Activated B cell treated with CpG ODN at 0.5 μM for 24 hours (primary cell): ENCODE measurements at regions not wholly inside any gene's neighbourhood (a gene's known extent, or its start where the extent isn't known, plus 50 kb on each side); places are given as distances from the start of the nearest gene placed in this dataset.

Experiments
- ATAC-seq: fragments of 200-7000 bp; cut with Tn5 transposase; one replicate; pipeline ENCODE4 v1.10.0; 2021; ENCODE audit warnings: low read depth, mild to moderate bottlenecking, moderate library complexity
- CTCF ChIA-PET: fragments of 350-600 bp; sonication (Branson Sonifier 250); formaldehyde crosslinking; loops from one replicate; lab custom pipeline; 2021; ENCODE audit warnings: antibody characterized with exemption; lab: Charles Lee
- POLR2A ChIA-PET: fragments of 350-600 bp; sonication (Branson Sonifier 250); formaldehyde crosslinking; loops from one replicate; lab custom pipeline; 2021; ENCODE audit warnings: antibody characterized with exemption; lab: Charles Lee
- DNase-seq: peaks from one replicate; pipeline ENCODE4 v3.0.0; 2022
- H3K27ac Mint-ChIP-seq: one replicate; pipeline ENCODE4 v1.8.0; 2020; ENCODE audit warnings: mixed read lengths
- H3K27me3 Mint-ChIP-seq: one replicate; pipeline ENCODE4 v1.8.0; 2021; ENCODE audit warnings: mixed read lengths
- H3K36me3 Mint-ChIP-seq: one replicate; pipeline ENCODE4 v1.8.0; 2021; ENCODE audit warnings: low read depth, mixed read lengths
- H3K4me1 Mint-ChIP-seq: one replicate; pipeline ENCODE4 v1.8.0; 2021; ENCODE audit warnings: mixed read lengths
- H3K4me3 Mint-ChIP-seq: one replicate; pipeline ENCODE4 v1.8.0; 2020; ENCODE audit warnings: mild to moderate bottlenecking, mixed read lengths
- H3K9me3 Mint-ChIP-seq: one replicate; pipeline ENCODE4 v1.8.0; 2020; ENCODE audit warnings: mixed read lengths
- intact Hi-C: fragments of 100-400 bp; cut with micrococcal nuclease; formaldehyde crosslinking; loops from one replicate; pipeline ENCODE4 v1.15.1; 2024
- TF ChIP-seq, protein P1 (sequence below): fragments of 200-600 bp; IDR thresholded peaks from one replicate; pipeline ENCODE4 v1.8.0; 2022; ENCODE audit warnings: antibody characterized with exemption, mild to moderate bottlenecking

DNA sequence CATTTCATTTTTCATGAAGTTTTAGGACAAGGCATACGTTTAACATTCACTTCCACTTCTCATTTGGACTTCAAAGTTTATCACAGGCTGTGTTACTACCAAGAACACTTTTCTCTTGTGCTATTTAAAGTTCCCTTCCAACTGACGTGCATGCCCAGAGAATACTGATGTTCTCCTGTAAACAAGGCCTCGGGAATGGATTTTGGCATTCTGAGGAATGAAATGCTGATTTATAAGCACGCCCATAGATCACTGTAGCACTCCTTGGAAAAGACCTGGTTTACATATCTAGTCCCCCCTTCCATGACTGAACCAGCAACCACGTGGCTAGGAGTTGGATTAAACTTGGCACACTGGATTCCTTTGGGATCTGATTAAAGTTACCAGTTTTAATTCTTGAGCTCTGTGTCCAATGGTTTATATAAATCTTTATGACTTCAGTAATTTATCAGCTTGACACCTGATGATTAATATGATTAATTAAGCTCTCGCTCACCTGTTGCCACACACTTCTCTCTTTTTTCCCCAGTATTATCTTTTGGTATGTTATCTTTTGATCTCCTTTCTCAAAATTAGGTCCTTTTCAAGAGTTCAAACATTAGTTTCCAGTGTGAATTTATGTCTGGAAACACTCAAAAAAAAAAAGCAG is 122.4 kb upstream of the HAND2 start:
- Mint-ChIP-seq H3K4me1 (no peaks in the 10 kb centered on the region), H3K27ac (no peak overlapping the region), H3K36me3 (no peaks in the 10 kb centered on the region), H3K27me3 (no peaks in the 10 kb centered on the region), H3K4me3 (no peak overlapping the region), H3K9me3 (no peaks in the 10 kb centered on the region)
- no peak for ATAC-seq
- CTCF ChIA-PET, result no interaction called here
- intact Hi-C loops, result no loop called here
- TF ChIP-seq, protein P1, sequence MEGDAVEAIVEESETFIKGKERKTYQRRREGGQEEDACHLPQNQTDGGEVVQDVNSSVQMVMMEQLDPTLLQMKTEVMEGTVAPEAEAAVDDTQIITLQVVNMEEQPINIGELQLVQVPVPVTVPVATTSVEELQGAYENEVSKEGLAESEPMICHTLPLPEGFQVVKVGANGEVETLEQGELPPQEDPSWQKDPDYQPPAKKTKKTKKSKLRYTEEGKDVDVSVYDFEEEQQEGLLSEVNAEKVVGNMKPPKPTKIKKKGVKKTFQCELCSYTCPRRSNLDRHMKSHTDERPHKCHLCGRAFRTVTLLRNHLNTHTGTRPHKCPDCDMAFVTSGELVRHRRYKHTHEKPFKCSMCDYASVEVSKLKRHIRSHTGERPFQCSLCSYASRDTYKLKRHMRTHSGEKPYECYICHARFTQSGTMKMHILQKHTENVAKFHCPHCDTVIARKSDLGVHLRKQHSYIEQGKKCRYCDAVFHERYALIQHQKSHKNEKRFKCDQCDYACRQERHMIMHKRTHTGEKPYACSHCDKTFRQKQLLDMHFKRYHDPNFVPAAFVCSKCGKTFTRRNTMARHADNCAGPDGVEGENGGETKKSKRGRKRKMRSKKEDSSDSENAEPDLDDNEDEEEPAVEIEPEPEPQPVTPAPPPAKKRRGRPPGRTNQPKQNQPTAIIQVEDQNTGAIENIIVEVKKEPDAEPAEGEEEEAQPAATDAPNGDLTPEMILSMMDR, result no peak
- DNase-seq, result no peak
- POLR2A ChIA-PET, result no interaction called here

DNA sequence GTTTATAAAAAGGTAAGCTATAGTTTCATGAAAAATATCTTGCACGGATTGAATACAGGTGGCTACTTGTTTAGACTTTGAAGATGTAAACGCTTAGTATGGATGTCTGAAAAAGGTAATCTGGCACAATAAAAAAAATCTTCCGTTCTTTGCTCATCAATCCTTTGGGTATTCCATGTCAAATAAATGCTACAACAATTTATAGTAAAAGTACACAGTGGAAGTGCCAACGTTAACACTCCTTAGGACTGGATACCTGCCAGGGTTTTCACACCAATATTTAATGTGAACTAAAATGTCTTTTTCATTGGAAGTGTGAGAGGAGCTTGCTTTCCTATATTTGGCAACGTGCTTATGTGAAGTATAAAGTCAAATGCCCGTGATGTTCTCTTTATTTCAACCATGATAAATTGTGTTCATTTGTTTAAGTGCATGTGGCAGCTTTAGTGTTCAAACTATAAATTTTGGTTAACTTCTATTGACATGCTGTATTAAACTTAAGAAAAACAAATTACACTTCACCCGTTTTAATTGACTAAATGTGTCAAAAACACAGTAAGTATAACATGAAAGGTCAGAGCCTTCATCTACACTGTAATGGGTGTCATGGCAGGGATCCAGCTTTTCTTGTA is 121.7 kb upstream of the HAND2 start:
- intact Hi-C loops, result no loop called here
- ChIA-PET POLR2A (no interaction called here), CTCF (no interaction called here)
- ATAC-seq (no peak), DNase-seq (no peak)
- H3K4me3 Mint-ChIP-seq, result no peak overlapping the region
- no peak overlapping the region for H3K27ac Mint-ChIP-seq
- TF ChIP-seq, protein P1, result no peak
- no peaks in the 10 kb centered on the region for H3K9me3 Mint-ChIP-seq
- no peaks in the 10 kb centered on the region for H3K36me3 Mint-ChIP-seq
- no peaks in the 10 kb centered on the region for H3K4me1 Mint-ChIP-seq
- H3K27me3 Mint-ChIP-seq, result no peaks in the 10 kb centered on the region

DNA sequence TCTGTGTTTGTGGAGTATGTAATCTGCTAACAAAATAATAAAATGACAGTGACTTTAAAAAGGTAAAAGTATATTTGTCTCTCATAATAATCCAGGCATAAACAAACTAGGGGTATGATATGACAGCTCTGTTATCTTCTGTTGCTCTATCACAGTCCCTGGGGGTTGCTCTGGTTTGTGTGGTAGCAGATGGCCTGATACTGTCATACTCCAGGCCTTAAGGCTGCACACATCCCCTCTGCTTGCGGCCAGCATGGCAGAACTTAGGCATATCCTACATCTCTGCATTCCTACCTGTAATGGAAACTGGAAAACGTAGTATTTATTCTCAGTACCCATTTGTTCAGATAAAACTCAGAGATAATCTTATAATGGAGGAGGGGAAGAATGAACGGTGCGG is 117.9 kb upstream of the HAND2 start:
- TF ChIP-seq, protein P1, result no peak
- Mint-ChIP-seq H3K9me3 (no peaks in the 10 kb centered on the region), H3K27ac (no peak overlapping the region), H3K36me3 (no peaks in the 10 kb centered on the region), H3K4me1 (no peaks in the 10 kb centered on the region), H3K27me3 (no peaks in the 10 kb centered on the region), H3K4me3 (no peak overlapping the region)
- intact Hi-C loops, result no loop called here
- DNase-seq (no peak), ATAC-seq (no peak)
- ChIA-PET CTCF (no interaction called here), POLR2A (no interaction called here)

DNA sequence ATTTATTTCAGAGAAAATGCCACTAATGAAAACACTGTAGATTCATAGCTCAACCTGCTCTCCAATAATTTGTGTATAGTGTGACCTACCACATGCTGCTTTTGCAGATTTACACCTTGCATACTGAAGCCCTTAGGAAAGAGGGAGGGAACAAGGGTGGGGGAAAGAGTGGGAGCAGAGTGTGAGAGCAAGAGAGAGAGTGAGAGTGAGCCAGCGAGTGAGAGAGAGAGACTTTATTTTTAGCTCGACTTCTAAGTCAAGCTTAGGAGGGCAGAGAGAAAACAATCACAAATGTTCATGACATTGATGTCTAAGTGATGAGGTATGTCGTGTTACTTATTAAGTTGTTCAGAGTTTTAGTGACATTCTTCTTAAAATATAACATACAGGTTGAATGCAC is 112.5 kb upstream of the HAND2 start:
- no peak overlapping the region for H3K4me3 Mint-ChIP-seq
- intact Hi-C loops, result no loop called here
- H3K27ac Mint-ChIP-seq, result no peak overlapping the region
- peaks cover 2% of the 10 kb centered on the region for H3K9me3 Mint-ChIP-seq
- no peak for ATAC-seq
- H3K27me3 Mint-ChIP-seq, result no peaks in the 10 kb centered on the region
- POLR2A ChIA-PET, result no interaction called here
- H3K4me1 Mint-ChIP-seq, result no peaks in the 10 kb centered on the region
- TF ChIP-seq, protein P1, result no peak
- H3K36me3 Mint-ChIP-seq, result no peaks in the 10 kb centered on the region
- CTCF ChIA-PET, result no interaction called here
- DNase-seq, result no peak

DNA sequence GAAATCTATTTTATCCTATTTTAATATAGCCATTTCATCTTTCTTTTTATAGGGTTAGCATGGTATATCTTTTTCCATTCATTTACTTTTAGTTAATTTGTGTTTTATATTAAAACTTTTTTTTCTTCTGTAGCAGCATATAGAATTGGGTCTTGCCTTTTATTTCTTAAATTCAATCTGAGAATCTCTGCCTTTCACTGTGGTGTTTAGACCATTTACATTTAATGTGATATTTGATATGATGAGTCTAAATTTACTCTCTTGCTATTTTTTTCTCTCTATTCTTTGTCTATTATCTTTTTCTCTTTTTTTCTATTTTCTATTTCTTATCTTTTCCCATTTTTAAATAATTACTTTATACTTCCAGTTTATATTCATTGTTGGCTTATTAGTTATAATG is 105.4 kb upstream of the HAND2 start:
- no peak for DNase-seq
- CTCF ChIA-PET, result no interaction called here
- H3K27ac Mint-ChIP-seq, result no peak overlapping the region
- H3K36me3 Mint-ChIP-seq, result no peaks in the 10 kb centered on the region
- TF ChIP-seq, protein P1, result no peak
- intact Hi-C loops, result no loop called here
- no peaks in the 10 kb centered on the region for H3K27me3 Mint-ChIP-seq
- H3K4me3 Mint-ChIP-seq, result no peak overlapping the region
- peaks cover 9% of the 10 kb centered on the region for H3K9me3 Mint-ChIP-seq
- POLR2A ChIA-PET, result no interaction called here
- no peak for ATAC-seq
- H3K4me1 Mint-ChIP-seq, result no peaks in the 10 kb centered on the region
